ENCODE measurements at regions not wholly inside any gene's neighbourhood (a gene's known extent, or its start where the extent isn't known, plus 50 kb on each side); places are given as distances from the start of the nearest gene placed in this dataset.

GRCh38 chr10:131574707-131575430, 263.3 kb upstream of the TCERG1L start:
- H3K36me3 ChIP-seq (ENCODE audit: low read depth, missing control alignments), result no peaks in the 10 kb centered on the region
- H3K4me1 ChIP-seq, result no peaks in the 10 kb centered on the region
- H3K27me3 ChIP-seq, result no peaks in the 10 kb centered on the region
- no peaks in the 10 kb centered on the region for H3K9me3 ChIP-seq
- TF ChIP-seq CTCF (IDR thresholded peaks at IDR 0.05) (no peak), POLR2A (IDR thresholded peaks at IDR 0.05) (no peak)
- H3K27ac ChIP-seq, result no peak overlapping the region
- H3K4me3 ChIP-seq, result no peak overlapping the region
- intact Hi-C loops (cut with DNase I; ENCODE audit: low total_unique reads), result no loop called here
- 90 to 92% methylated on average over 19 to 32 of the region's 32 CpGs for WGBS, 2 donors
- no peak for DNase-seq

DNA sequence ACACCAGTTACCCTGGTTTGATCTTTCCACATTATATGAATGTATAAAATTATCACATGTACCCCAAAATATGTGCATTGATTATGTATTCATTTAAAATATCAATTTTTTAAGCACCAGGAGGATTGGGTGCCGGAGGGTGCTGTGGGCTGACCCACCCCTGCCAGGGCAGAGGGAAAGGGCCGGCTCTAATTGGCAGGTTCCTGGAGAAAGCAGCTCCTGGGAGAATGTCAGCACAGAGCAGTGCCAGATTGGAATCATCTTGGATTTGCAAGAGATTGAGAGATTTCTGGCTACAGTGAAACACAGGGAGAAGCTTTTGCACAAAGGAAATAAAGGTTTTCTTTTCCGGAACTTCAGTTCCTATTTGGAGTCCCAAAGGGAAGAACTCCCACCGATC, 264.4 kb upstream of the TCERG1L start:
- Histone ChIP-seq H3K27ac (no peak overlapping the region), H3K27me3 (no peaks in the 10 kb centered on the region), H3K4me3 (no peak overlapping the region), H3K4me1 (no peaks in the 10 kb centered on the region), H3K36me3 (ENCODE audit: low read depth, missing control alignments) (no peaks in the 10 kb centered on the region), H3K9me3 (no peaks in the 10 kb centered on the region)
- TF ChIP-seq POLR2A (IDR thresholded peaks at IDR 0.05) (no peak), CTCF (IDR thresholded peaks at IDR 0.05) (no peak)
- 94 to 97% methylated on average over 4 of the region's 4 CpGs for WGBS, 2 donors
- intact Hi-C loops (cut with DNase I; ENCODE audit: low total_unique reads), result no loop called here
- DNase-seq, result no peak

GRCh38 chr10:131576341-131577177, 265.0 kb upstream of the TCERG1L start:
- Histone ChIP-seq H3K9me3 (no peaks in the 10 kb centered on the region), H3K4me3 (no peak overlapping the region), H3K36me3 (ENCODE audit: low read depth, missing control alignments) (no peaks in the 10 kb centered on the region), H3K4me1 (no peaks in the 10 kb centered on the region), H3K27ac (no peak overlapping the region), H3K27me3 (no peaks in the 10 kb centered on the region)
- 83 to 93% methylated on average over 16 to 25 of the region's 25 CpGs for WGBS, 2 donors
- no peak for DNase-seq
- intact Hi-C loops (cut with DNase I; ENCODE audit: low total_unique reads), result no loop called here
- TF ChIP-seq POLR2A (IDR thresholded peaks at IDR 0.05) (no peak), CTCF (IDR thresholded peaks at IDR 0.05) (no peak)

GRCh38 chr10:131577178-131577555, 265.6 kb upstream of the TCERG1L start:
- intact Hi-C loops (cut with DNase I; ENCODE audit: low total_unique reads), result no loop called here
- WGBS, 2 donors, result 63 to 82% methylated on average over 9 of the region's 9 CpGs
- no peak overlapping the region for H3K27ac ChIP-seq
- no peaks in the 10 kb centered on the region for H3K27me3 ChIP-seq
- H3K4me3 ChIP-seq, result no peak overlapping the region
- no peaks in the 10 kb centered on the region for H3K36me3 ChIP-seq (ENCODE audit: low read depth, missing control alignments)
- no peak for TF ChIP-seq POLR2A (IDR thresholded peaks at IDR 0.05)
- TF ChIP-seq CTCF (IDR thresholded peaks at IDR 0.05), result no peak
- H3K9me3 ChIP-seq, result no peaks in the 10 kb centered on the region
- H3K4me1 ChIP-seq, result no peaks in the 10 kb centered on the region
- DNase-seq, result no peak

Measured in testis (tissue), 2 donors.